Stimulated activated CD8-positive, alpha-beta memory T cell treated with anti-CD3 and anti-CD28 coated beads, Interleukin-7, amount 100 ng/mL, for 4 hours (primary cell): ENCODE measurements at regions not wholly inside any gene's neighbourhood (a gene's known extent, or its start where the extent isn't known, plus 50 kb on each side); places are given as distances from the start of the nearest gene placed in this dataset.

Experiments
- DNase-seq, 2 donors: peaks; one replicate each; pipeline ENCODE4 v3.0.0-alpha.2; 2020; ENCODE audit warnings: low read depth in 2 of 2

DNA sequence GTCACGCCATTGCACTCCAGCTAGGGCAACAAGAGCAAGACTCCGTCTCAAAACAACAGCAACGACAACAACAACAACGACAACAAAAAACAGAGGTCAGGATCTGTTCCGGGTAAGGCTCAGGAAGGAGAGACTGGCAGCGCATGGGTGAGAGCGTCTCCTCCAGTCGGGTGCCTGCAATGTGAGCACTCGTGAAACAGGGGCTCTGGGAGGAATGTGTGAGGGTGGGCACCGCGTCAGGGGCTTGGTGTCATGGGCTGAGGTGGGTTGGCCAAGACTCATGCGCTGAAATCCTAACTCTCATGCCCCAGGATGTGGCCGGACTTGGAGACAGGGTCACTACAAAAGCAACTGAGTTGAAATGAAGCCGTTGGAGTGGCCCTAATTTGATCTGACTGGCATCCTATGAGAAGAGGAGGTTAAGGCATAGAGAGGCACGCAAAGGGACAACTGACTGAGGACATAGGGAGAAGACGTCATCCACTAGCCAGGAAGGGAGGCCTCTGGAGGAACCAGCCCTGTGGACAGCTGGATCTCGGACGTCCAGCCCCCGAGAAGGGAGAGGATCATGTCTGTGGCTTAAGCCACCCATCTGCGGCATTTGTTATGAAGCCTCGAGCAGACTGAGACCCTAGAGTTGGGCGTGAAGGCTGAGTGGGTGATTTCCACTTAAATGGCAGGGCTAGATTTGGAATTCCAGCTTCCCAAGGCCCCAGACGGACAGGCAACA lies 241.5 kb upstream of the PITRM1 start:
- DNase-seq = no peak

GRCh38 chr10:3412646-3413045 lies 240.1 kb upstream of the PITRM1 start:
- no peak for DNase-seq

DNA sequence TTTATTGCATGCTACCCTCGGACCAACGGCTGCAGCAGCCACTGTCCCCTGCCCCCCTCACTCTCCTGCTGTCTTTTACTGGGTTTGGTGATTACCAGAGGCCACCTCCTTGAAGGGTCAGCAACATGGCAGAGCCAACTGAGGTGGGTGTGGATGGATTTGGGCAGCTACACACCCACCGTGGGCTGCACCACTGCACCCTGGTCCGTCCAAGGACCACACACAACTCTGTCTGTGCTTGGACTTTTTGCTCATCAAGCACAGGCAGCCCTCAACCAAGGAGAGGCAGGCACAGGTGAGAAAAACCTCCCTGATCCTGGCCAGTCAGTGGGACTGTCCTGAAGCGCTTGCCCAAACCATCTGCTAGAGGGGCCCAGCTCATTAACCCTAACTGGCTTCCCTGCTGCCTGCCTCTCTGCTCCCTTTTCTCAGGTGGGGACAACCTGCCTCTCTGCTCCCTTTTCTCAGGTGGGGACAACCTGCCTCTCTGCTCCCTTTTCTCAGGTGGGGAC lies 239.5 kb upstream of the PITRM1 start:
- no peak for DNase-seq

DNA sequence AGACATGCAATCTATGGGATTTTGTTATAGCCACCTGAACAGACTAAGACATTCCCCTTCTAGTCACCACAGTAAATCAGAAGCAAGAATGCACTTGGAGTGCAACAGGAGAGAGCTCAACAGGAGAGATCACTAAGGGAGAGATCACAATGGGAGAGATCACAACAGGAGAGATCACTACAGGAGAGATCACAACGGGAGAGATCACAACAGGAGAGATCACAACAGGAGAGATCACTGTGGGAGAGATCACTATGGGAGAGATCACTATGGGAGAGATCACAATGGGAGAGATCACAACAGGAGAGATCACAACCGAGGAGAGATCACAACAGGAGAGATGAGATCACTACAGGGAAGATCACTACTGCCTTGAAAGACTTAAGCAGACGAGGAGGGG lies 238.5 kb upstream of the PITRM1 start:
- no peak for DNase-seq

GRCh38 chr10:3409928-3410327 lies 237.3 kb upstream of the PITRM1 start:
- DNase-seq = no peak

- DNase-seq = no peak
Measured at GRCh38 chr10:3408603-3409365, 236.2 kb upstream of the PITRM1 start.

DNA sequence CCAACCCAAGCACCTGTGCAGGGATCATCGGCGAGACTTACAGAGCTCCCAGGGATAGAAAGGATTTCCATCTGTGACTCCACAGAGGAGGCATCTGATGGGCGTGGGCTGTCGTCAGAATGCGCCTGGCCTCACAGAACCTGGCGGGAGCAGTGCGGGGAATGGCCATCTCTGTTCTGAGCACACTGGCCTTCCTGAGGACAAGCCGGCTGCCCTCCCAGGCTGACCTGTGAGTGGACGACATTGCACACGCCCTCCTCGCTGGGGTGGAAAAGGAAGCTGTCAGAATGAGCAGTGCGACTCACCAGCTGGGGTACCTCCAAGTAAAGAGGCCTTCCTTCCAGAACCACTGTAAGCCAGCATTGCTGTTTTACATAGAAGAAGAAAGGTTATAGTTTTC lies 234.6 kb upstream of the PITRM1 start:
- no peak for DNase-seq

- DNase-seq = no peak
Measured at GRCh38 chr10:3406556-3406955, 234.0 kb upstream of the PITRM1 start.

- DNase-seq = no peak
Measured at GRCh38 chr10:3404381-3404780, 231.8 kb upstream of the PITRM1 start.

GRCh38 chr10:3402187-3402751 lies 229.7 kb upstream of the PITRM1 start:
- no peak for DNase-seq

DNA sequence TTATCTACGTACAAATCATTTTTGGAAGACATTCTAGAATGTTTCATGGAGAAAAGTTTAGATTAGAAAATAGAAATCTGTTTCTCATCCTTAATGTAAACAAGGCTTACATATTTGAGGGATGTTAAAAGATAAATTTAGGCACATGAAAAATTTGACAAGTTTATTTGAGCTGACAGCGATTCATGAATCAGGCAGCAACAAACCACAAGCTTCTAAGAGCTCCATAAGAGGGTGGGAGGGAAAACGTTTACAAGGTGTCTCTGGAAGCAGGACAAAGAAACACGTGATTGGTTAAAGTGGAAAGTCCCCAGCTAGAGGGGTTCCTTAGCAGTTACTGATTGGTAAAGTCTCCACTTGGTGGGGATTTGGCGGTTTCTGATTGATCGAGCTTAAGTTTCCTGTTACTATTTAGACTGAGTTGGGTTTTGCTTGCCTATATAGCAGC lies 228.9 kb upstream of the PITRM1 start:
- no peak for DNase-seq

DNA sequence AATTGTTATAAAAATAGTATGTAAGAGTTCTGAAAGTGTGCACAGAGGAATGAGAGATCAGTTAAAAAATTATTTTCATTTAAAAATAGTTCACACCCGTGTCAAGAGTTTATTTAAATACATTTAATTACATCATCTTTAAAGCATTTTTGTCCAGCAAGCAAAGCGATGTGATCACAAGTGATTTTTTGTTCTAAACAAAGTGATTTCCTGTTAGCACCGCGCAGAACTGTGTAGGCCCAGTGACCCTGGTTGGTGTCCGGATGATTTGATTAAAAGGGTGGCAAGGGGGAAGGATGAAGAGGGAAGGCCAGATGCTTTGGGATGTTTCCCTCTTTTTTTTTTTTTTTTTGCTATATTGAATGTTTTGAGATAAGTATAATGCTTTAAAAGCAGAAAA lies 227.8 kb upstream of the PITRM1 start:
- no peak for DNase-seq

DNA sequence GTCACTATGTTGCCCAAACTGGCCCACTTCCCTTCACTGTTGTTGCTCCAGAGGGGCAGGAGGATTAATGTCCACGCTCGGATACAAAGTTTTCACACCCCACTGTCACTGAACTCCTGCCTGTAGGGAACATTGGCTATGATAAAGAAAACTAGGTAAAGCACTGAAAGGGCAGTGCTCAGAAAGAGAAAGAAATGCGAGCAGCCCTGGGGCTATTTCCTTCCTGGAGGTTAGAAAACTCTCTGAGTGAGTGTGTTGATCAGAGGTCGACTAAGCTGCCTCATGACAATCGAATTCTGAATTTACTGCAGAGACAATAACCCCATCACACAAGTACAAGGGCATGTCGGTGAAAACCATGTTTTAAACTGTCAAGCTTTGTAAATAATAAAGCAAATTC lies 227.2 kb upstream of the PITRM1 start:
- DNase-seq = no peak

DNA sequence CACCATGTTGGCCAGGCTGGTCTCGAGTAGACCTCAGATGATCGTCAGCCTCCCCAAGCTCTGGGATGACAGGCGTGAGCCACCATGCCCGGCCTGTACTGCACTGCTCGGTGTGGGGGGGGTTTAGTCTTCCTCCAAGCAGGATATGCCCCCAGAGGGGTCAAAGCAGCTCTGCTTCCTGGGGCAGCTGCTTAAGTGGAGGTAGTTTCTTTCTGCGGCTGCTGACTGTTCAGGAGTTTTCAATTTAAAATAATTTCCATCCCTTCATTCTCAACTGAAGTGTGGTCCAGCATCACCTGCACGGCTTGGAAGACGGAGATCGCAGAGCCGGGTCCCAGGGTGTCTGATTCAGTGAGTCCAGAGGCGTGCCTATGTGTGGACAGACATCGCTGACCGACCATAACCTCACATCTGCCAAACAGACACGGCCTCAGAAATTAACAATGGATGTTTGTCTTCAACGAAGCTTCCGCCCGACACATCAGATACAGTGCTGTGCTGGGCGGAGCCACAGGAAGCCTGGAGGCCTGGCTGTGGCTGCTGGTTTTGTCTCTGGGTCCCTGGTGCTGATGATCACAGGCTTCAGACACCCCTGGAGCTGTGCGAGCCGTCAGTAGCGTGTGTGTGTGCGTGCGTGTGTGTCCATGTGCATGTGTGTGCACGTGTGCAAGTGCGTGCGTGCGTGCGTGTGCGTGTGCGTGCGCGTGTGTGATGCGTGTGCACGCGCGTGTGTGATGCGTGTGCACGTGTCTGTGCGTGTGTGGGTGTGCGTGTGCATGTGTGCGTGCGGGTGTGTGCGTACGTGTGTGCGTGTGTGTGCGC lies 226.5 kb upstream of the PITRM1 start:
- no peak for DNase-seq

- no peak for DNase-seq
Measured at GRCh38 chr10:3397846-3398245, 225.3 kb upstream of the PITRM1 start.

DNA sequence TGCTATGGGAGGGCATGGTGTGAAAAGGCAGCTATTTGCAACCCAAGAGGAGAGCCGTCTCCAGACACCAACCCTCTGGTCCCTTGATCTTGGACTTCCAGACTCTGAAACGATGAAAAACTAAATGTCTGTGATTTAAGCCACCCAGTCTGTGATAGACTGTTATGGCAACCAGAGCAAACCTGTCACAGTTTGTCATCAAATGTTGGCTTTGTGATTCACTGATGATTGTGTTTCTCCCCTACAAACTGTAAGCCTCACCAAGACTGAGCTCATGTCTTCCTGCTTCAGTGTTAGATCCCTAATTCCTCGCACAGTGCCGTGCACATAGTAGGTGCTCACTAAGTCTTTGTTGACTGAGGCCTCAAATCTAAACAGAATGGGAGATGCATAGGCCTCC lies 224.6 kb upstream of the PITRM1 start:
- no peak for DNase-seq

DNA sequence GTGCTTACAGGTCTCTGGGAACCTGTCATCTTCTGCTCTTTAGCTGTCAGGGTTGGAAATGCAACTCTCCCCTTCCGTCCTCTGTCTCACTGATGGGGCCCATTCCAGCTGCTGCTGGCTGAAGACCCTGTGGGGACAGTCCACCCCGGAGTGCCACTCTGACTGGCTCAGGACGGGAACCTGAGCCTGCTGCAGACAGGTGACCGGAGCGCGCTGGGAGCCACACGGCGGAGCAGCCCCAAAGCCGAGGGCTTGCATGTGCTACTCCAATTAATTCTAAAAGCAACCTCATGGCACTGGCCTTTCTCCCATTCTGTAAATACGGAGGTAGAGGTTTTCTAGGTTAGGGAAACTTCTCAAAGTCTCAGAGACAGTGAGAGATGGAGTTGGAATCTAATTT lies 223.5 kb upstream of the PITRM1 start:
- no peak for DNase-seq

- DNase-seq = no peak
Measured at GRCh38 chr10:3395458-3395861, 222.9 kb upstream of the PITRM1 start.

- no peak for DNase-seq
Measured at GRCh38 chr10:3395041-3395440, 222.5 kb upstream of the PITRM1 start.

GRCh38 chr10:3393958-3394357 lies 221.4 kb upstream of the PITRM1 start:
- DNase-seq = no peak

- no peak for DNase-seq
Measured at GRCh38 chr10:3391657-3392056, 219.1 kb upstream of the PITRM1 start.

GRCh38 chr10:3389130-3389529 lies 216.5 kb upstream of the PITRM1 start:
- no peak for DNase-seq
